CD1c-positive myeloid dendritic cell (primary cell): ENCODE measurements at regions not wholly inside any gene's neighbourhood (a gene's known extent, or its start where the extent isn't known, plus 50 kb on each side); places are given as distances from the start of the nearest gene placed in this dataset.

ENCODE experiments used
- DNase-seq: peaks from one replicate; pipeline ENCODE4 v3.0.0-alpha.2; 2016; ENCODE audit errors: extremely low spot score

DNA sequence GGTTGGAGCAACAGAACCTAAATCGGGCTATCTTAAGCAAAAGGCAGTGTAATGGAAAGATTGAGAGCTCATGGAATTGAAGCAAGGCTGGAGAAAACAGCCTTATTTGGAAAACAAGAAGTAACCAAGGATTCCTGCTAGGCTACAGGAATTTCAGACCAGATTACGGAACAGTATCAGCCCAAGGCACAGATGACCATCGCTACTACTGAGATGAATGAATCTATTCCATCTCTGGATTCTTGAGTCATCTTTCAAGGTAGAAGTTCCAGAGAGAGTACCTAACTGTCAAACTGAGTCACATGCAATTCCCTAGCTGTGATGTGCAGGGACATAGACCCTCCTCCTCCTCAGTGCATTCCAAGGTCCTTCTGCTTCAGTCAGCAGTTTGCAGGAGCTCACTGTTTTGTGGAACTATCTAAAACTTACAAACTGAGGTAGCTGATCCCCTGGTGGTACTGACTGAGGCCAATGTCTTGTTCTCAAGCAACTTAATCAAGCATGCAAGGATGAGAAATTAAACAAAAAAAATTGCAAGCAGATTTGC is 62.0 kb upstream of the SMLR1 start:
- DNase-seq = no peak

DNA sequence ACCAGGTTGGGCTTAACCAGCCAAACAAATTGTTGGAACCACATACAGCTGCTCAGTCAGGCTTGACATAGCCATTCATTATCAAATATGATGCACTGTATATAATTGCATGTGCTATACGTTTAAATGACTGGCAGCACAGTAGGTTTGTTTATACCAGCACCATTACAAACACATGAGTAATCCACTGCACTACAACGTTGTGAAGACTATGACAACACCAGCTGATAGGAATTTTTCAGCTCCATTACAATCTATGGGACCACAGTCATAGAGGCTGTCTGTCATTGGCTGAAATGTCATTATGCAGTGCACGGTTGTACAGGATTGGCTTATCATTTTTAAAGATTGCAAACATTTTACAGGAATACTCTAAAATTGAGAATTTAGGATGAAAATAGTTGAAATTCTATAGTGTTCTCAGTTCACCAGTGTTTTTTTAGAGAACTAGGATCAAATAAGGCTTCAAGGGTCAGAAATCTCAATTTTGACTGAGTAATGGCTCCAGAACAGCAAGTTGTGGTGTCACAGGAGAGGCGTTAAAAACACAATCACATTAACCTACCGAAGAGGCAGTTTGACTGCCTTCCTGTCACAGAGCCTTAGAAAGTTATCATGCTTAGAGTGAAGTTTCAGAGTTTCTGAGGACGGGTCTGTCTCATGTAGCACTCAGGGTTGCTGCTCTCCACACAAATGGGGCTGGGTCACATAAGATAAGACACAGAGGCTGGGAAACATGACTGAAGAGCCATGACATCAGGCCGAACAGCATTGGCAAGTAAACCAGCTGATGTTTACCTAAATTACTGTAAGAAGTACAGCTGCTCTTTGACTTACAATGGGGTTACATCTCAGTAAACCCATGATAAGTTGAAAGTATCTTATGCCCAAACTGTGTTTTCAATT is 60.7 kb upstream of the SMLR1 start:
- no peak for DNase-seq

DNA sequence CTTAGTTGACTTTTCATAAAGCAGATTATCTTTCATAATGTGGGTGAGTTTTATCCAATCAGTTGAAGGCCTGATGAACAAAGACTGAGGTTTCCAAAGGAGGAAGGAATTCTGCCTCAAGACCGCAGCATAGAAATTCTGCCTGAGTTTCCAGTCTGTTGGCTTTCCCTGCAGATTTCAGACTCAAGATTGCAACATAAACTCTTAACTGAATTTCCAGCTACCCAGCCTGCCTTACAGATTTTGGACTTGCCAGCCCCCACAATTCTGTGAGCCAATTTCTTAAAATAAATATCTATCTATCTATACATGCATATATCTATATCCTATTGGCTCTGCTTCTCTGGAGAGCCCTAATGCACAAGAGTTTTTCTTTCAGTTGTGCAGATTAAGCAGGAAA is 57.3 kb upstream of the SMLR1 start:
- DNase-seq = no peak

DNA sequence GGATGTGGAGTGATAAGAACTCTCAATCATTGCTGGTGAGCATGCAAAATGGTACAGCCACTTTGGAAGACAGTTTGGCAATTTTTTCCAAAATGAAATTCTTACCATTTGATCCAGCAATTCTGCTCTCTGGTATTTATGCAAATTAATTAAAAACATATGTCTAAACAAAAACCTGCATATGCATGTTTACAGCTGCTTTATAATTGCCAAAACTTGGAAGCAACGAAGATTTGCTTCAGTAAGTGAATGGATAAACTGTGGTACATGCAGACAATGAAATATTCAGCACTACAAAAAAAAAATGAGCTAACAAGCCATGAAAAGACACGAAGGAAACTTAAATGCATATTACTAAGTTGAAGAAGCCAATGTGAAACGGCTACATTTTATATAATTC is 55.5 kb upstream of the SMLR1 start:
- no peak for DNase-seq

DNA sequence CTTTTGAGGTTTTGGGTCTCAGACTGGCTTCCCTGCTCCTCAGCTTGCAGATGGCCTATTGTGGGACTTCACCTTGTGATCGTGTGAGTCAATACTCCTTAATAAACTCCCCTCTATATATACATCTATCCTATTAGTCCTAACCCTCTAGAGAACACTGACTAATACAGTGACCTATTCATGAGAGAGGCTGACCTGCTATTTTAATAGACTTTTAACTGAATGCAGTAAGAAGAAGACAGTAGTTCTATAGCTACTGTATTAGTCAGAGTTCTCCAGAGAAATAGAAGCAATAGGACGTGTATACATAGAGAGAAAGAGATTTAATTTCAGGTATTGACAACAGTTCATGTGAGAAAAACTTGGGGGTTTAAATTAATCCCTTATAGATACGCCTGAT is 53.3 kb upstream of the SMLR1 start:
- no peak for DNase-seq

DNA sequence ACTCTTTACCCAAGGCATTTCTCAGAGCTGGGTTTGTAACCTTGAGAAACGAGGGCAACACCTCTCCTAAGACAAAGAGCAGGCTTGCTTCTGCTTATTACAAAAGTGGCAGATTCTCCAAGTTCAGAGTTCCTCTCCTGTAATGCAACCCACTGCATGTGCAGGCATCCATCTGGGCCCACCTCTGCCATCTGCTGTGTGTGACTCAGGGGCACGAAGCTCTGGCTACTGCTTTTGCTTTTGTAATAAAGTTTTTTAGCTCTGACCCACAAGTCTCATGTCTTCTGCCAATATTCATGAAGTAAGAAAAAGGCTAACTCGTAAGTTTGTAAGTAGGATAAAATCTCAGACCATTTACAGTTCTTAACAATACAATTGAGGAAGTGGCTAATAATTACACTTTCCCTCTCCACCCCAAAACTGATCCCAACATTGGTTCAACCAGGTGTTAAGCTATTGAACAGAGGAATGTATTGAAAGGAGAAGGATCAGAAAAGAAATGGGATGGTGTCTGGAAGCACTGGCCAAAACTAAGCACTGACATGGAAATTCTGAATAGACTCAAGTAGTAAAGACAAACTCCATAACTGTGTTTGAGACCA is 51.7 kb upstream of the SMLR1 start:
- DNase-seq = no peak

DNA sequence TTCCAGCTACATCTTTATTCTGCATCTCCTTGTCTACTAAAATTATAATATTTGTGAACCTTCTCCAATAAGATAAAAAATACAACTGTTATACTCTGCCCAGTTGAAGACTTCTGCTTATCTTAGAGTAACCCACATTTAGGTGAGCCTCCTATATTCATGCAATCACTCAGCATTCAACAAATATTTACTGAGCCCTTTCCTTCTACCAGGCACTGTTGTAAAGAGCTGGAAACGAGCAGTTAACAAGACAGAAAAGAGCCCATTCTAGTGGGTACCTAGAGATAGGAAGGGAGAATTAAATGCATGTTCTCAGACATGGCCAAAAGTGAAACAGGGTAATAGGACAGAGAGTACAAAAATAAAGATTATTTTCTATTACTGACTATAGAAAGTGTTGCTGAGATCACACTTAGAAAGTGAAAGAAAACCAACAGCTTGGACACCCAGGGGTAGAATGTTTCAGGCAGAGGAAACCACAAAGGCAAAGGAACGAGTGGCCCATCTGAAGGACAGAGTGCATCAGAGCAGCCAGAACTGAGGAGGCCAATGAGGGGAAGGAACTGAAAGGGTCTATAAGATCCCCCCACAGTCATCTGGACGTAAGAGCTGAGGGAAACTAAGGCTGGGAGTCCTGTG is 50.8 kb upstream of the SMLR1 start:
- no peak for DNase-seq
